ENCODE measurements at regions not wholly inside any gene's neighbourhood (a gene's known extent, or its start where the extent isn't known, plus 50 kb on each side); places are given as distances from the start of the nearest gene placed in this dataset.
"Not testable (repeated sequence)": the region's sequence is repeated elsewhere in the genome, so short reads cannot be mapped to it uniquely, and the experiment has no call there.

DNA sequence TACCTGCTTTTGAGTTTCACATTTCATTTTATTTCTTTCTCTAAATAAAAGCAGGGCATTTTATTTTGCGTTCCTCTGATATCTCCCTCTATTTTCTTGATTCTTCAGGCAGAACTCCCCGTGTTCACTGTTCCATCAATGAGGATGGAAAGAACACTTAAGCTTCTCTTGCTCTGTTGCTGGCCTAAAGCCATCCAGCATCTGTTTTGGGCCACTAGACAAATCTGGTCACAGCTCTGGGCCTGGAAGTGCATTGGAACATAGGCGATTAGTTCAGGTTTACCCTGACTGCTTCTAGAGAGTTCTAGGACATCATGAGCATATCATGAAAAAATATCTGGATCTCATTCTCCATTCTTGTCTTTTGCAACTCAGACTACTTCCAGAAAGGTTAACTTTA lies 611.2 kb downstream of the UTRN start:
- no peak for DNase-seq (ENCODE audit: low read depth in 4 of 4, low spot score in 3 of 4)

DNA sequence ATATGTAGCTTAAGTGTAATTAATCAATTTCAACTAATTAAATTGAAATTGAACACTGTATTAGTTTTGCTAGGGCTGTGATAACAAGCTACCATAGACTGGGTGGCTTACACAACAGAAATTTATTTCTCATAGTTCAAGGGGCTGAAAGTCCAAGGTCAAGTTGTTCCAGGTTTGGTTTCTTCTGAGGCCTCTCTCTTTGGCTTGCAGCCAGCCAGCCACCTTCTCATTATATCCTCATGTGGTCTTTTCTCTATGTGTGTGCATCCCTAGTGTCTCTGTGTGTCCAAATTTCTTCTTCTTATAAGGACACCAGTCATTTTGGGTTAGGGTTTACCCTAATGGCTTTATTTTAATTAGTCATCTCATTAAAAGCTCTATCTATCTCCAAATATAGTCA lies 611.7 kb downstream of the UTRN start:
- DNase-seq (ENCODE audit: low read depth in 4 of 4, low spot score in 3 of 4) = peak in 1 of 4 donors; percentile 3

DNA sequence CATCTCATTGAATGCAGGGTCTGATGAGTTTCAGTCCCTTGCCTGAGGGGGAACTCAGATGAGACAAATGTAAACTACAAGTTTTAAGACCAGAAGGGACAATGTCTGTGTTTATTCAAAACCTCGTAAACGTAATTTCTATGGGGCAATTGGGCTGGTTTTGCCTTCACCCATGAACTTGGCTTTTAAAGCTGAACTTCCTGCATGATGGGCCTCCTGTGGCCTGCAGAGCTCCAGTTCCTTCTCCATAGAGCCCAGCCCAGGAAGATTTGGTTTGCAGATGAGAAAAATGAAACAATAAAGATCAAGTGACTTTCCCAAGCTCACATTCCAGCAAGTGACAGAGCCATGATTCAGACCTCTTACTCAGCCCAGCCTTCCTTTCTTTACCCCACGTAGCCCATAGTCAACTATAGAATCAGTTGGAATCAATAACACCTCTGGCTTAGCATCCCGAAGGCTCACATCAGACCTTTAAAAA lies 612.3 kb downstream of the UTRN start:
- no peak for DNase-seq (ENCODE audit: low read depth in 4 of 4, low spot score in 3 of 4)

DNA sequence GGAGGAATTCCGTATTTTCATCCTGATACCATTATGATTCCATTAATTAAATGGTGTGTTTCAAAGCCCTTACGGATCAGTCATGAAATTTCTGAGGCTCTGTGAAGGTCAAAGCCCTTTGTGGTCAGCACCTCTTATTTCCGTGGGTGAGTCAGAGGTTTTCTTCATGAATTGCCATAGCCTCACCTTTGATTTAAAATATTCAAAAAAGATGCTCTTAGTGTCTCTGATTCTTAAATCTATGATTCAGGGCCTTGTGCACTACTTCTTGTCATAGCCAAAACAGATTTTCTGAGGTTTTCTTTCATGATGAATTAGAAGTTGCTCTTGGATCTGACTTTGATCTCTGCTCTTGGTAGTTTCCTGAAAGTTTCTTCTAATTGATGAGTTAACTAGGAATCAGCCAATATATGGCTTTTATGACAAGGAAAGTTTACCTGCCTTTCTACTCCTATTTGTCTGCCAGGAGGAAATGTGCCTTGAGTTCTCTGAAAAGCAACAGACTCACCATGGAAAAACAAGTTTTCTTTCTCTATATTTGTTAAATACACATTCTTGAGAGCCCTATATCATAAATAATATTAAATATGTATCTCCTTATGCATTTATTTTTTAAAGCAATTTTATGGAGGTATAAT lies 613.0 kb downstream of the UTRN start:
- no peak for DNase-seq (ENCODE audit: low read depth in 4 of 4, low spot score in 3 of 4)

DNA sequence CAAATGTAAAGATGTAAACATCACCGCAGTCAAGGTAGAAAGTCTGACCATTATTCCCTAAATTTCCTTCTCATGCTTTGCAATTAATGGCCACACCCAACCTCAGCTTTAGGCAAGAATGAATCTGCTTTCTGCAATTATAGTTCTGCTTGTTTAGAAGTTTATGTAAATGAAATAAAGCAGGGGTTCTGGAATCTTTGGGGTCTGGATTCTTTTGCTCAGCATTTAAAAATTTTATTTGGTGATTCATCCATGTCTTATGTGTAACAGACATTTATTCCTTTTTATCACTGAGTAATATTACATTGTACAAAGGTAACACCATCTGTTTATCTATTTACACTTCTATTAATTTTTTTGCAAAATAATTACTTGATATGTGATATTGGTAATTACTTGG lies 613.6 kb downstream of the UTRN start:
- no peak for DNase-seq (ENCODE audit: low read depth in 4 of 4, low spot score in 3 of 4)

DNA sequence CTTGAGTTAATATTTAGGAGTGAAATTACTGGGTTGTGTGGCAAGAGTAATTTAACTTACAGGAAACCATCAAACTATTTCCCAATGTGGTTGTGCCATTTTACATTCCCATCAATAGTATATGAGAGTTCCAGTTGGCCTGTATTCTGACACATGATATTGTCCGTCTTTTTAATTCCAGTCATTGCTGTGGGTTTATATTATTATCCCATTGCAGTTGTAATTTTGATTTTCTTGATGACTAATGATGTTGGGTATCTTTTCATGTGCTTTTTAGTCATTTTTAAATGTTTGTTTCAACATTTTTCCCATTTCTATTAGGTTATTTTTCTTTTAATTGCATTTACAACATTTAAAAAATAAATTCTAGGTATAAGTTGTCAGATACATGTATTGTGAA lies 614.0 kb downstream of the UTRN start:
- DNase-seq (ENCODE audit: low read depth in 4 of 4, low spot score in 3 of 4) = no peak

DNA sequence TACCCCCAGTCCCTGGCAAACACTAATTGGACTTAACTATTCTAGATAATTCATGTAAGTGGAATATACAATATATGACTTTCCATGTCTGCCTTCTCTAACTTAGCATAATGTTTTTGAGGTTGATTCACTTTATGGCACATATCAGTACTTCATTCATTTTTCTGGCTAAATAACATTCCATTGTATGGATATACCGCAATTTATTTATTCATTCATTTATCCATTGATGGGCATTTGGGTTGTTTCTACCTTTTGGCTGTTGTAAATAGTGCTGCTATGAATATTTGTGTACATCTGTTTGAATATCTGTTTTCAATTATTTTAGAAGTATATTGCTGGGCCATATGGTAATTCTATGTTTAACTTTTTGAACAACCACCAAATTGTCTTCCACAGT lies 616.3 kb downstream of the UTRN start:
- DNase-seq (ENCODE audit: low read depth in 4 of 4, low spot score in 3 of 4) = no peak

DNA sequence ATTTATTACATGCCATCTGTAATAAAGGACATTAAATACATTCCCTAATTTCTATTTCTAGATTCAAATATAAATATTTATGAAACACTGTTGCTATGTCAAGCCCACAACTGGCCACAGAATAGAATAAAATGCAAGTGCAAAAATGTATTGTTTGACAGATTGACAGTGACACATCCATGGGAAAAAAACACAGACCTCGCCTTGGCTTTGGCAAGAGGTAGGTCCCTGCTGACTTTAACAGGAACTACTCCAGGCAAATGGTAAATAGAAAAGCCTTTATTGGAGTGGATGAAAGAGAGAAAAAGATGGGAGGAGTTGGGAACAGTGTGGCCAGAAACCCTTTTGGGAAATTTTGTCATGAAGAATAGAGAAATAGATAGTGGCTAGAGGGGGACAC lies 622.9 kb downstream of the UTRN start:
- DNase-seq (ENCODE audit: low read depth in 4 of 4, low spot score in 3 of 4) = no peak

DNA sequence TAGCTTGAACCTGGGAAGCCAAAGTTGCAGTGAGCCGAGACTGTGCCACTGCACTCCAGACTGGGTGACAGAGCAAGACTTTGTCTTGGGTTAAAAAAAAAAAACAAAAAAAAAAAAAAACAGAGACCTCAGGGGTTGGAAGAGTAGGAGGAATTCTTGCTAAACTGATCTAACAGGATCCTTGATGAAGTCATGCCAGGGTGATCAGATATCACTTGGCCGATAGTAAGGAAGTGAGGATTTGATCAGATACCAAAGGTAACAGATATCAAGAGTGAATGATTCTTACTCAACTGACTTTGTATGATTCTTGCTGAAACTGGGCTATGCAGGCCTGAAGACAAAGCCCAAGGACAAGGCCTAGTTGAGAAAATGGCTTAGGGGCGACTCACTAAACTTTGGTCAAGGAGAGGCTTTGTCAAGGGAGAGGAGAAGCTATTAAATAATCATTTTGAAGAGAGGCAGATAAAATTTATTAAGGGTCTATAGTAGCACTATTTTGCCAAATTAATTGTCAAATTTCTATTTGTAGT lies 624.7 kb downstream of the UTRN start:
- DNase-seq (ENCODE audit: low read depth in 4 of 4, low spot score in 3 of 4) = no peak

DNA sequence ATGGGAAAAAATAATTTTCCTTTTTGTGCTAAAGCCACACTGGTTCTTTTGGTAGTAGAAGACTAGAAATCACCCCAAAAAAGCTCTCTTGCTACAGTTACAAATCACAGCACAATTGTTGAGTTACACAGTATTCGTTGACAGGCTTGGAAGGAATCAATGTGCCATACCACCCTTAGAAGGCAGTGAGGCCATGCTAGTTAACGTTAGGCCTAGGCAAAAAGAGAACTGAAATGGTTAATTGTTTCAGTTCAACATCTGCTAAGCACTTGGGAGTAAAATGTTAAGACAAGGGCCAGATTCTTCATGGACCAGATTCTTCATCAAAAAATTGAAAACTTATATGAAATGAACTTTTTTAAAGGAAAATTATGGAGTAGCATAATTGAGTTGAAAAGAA lies 626.2 kb downstream of the UTRN start:
- no peak for DNase-seq (ENCODE audit: low read depth in 4 of 4, low spot score in 3 of 4)

DNA sequence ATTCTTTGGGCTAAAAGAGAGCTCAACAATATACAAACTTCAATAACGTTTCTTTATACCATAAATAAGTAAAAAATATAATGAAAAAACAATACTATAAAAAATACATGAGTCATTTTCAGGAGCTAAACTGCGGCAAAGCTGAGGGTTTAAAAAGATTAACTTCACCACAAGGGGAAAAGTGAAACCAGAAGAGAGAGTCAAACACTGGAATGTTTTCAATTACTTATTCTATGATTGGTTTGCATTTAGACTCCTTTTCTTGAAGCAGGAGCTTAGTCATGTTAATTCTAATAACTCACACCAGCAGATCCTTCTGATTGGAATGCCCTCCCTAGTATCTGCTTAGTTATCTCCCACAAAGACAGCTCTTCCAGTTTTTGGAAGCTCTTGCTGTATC lies 627.3 kb downstream of the UTRN start:
- DNase-seq (ENCODE audit: low read depth in 4 of 4, low spot score in 3 of 4) = no peak

DNA sequence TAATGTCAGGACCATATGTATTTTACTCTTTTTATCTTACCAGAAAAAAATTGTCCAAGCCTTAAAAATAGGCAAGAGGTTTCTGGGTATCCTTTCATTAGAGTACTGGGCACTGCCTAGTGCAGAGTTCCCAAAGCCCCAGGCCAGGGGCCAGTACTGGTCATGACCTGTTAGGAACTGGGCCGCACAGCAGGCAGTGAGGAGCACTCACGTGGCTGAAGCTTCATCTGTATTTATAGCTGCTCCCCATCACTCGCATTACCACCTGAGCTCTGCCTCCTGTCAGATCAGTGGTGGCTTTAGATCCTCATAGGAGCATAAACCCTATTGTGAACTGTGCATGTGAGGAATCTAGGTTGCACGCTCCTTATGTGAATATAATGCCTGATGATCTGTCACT lies 632.9 kb downstream of the UTRN start:
- DNase-seq (ENCODE audit: low read depth in 4 of 4, low spot score in 3 of 4) = no peak

DNA sequence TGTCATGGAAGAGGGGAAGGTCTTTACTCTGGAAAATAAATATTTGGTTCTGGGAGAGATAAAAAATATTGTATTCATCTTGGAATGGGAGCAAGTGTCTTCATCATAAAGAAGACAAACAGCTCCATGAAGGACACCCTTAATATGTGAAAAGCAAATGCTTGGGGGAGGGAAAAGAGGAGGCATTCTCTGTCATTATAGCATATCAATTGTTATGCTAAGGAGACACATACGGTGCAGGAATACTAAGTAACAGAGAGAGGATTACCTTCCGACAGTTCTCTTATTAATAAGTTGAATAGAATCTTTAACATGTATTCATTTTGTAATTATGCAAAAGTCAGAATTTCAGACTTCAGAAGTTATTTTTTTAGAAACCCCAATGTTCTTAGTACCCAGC lies 634.4 kb downstream of the UTRN start:
- DNase-seq (ENCODE audit: low read depth in 4 of 4, low spot score in 3 of 4) = no peak

DNA sequence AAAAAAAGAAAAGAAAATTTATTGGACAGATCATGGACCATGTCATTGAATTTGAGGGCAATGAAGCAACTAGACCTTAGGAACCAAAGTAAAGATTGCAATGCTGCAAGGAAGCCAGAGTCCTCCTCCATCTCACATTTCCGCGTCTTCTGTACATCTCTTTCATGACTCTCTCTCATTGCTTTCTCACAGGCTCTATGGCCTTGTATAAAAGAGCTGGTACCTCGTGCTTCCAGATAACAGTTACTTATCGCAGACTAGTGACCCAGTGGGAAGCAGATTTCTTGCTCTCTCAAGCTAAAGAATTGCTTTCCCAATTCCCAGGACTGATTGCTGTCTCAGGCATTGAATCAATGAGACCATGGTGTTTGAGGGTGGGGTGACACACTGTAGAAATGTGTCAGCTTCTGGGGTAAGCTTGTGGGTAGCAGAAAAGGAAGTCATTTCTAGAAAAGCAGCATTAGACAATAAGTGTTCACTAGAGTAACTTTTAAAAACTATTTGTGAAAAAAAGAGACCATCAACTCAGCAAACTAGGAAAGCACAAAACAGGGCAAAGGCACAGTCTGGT lies 635.3 kb downstream of the UTRN start:
- no peak for DNase-seq (ENCODE audit: low read depth in 4 of 4, low spot score in 3 of 4)

DNA sequence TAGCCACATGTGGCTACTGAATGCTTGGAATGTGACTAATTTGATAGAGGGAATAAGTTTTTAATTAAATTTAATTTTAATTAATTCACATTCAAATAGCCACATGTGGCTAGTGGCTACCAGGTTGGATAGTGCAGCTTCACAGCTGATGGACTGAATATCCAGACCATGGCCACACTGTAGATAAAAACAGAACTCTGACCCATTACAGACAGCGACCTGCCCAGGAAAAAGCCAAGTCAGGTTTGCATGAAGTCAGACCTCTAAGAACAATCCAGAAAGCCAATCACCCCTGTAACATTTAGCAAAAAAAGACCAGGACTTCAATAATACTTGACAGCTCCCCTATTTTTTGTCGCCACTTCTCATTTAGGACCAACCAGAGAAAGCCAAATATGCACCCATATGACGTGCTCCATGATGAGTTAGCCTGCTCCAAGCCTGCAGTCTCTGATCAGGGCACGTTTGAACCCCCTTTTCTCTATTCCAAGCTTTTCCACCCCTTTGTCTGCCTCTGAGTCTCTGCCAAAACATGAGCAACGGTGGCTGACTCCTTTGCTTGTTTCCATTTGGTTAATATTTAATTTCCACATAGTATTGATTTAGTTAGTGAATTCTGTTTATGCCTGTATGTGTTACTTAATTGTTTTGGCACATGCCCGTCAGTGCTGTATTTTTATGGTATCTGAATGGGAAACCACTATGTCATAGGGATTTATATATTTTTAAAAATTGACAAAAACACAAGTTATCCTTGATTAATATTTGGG lies 636.3 kb downstream of the UTRN start:
- DNase-seq (ENCODE audit: low read depth in 4 of 4, low spot score in 3 of 4) = no peak

DNA sequence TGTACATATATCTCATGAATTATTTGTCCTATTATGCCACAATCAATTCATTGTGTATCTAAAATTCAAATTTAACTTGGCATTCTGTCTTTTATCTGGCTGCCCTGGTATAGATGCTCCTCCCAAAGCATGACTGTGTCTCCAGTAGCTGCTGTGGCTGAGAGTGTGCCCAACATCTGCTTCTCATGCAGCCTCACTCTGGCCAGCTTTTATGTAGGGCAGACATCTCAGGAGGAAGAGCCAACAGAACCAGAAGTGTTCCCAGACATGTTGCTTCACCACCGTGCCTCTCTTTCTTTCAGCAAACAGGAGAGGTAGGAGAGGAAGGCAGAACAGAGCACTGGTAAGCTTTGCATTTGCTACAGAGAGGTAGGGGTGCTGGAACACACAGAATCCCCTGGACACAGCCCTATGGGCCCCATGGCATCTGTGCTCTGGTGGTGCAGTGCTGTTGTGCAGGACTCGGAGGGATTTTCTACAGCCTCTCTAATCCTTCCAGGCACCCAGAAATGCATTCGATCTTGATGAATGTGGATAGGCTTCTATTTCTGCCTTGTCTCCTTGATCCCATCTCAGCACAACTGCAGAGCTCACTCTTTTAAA lies 637.1 kb downstream of the UTRN start:
- DNase-seq (ENCODE audit: low read depth in 4 of 4, low spot score in 3 of 4) = no peak

DNA sequence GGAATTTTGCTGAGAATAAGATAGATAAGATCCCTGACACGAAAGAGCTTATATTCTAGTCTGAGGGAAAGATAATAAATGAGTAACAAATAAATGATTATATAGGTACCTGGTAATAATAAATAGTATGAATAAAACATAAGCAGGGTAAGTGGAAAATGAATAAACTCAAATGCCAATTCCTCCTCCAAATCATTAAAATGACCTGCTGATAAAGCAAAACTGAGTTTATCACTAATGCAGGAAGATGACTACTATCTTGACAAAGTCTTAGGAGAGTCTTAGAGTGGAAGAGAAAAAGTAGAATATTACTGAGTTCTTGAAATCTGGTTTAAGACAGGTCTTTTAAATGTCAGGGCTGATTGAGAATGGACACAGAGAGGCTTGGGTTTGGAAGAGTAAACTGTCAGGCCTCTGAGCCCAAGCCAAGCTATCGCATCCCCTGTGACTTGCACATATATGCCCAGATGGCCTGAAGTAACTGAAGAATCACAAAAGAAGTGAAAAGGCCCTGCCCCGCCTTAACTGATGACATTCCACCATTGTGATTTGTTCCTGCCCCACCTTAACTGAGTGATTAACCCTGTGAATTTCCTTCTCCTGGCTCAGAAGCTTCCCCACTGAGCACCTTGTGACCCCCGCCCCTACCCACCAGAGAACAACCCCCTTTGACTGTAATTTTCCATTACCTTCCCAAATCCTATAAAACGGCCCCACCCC lies 637.8 kb downstream of the UTRN start:
- DNase-seq (ENCODE audit: low read depth in 4 of 4, low spot score in 3 of 4) = not testable (repeated sequence)

DNA sequence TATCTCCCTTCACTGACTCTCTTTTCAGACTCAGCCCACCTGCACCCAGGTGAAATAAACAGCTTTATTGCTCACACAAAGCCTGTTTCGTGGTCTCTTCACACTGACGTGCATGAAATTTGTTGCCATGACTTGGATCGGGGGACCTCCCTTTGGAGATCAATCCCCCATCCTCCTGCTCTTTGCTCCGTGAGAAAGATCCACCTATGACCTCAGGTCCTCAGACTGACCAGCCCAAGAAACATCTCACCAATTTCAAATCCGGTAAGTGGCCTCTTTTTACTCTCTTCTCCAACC lies 638.3 kb downstream of the UTRN start:
- not testable (repeated sequence) for DNase-seq (ENCODE audit: low read depth in 4 of 4, low spot score in 3 of 4)

DNA sequence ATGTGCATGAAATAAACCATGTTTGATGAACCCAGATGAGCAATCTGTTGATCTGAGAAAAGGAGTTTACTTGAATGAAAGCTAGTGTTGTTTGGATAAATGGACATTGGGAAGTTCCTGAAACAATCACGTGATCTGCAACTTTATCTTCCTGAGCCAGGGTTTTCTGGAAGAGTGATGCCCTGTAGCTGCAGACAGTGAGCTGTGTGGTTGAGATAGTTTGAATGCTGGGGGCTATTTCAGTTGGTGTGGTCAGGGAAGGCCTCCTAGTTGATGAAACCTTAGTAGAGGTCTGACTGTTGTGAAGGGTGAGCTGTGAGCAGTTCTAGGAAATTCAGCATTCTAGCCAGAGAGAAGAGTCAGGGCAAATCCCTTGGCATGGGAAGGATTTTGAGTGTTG lies 643.7 kb downstream of the UTRN start:
- DNase-seq (ENCODE audit: low read depth in 4 of 4, low spot score in 3 of 4) = no peak

DNA sequence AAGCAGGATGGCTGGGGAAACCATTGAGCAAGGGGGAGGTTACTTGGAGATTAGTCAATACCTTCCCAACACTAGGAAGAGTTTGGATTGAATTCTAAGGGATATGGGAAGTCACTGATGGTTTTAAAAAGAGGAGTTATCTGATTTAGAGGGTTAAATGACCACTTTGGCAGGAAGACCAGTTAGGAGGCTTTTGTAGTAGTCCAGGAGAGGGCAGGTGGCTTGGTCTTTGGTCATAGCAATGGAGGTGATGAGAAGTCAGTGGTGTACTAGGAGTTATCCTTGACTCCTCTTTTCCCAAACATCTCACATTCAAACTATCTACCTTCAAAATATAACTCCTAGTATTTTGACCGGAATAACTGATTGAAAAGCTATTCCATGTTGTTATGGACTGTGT lies 644.1 kb downstream of the UTRN start:
- DNase-seq (ENCODE audit: low read depth in 4 of 4, low spot score in 3 of 4) = no peak
